MCF 10A (cell line): ENCODE measurements at regions not wholly inside any gene's neighbourhood (a gene's known extent, or its start where the extent isn't known, plus 50 kb on each side); places are given as distances from the start of the nearest gene placed in this dataset.

ENCODE experiments used
- BruUV-seq: library from RNA; stranded (reverse); fragments of 400-500 nt; replicated peaks from 2 replicates; lab custom pipeline; 2021; lab: Mats Ljungman, UMichigan
- CTCF ChIA-PET: fragments of 300-600 bp; sonication (Branson Sonifier 250); formaldehyde crosslinking; extraction: SDS; loops from one replicate; lab custom pipeline; 2021; ENCODE audit warnings: antibody characterized with exemption, inconsistent platforms; lab: Yijun Ruan, JAX
- POLR2A ChIA-PET: fragments of 300-600, 350-650 bp; sonication (Branson Sonifier 250); formaldehyde crosslinking; extraction: SDS; loops from one replicate; lab custom pipeline; 2020; ENCODE audit warnings: antibody characterized with exemption, inconsistent platforms; lab: Yijun Ruan, JAX
- DNase-seq: peaks from one replicate; pipeline ENCODE4 v3.0.0-alpha.2; 2018; ENCODE audit not compliant: unreplicated experiment
- H3K27ac Mint-ChIP-seq: one replicate; pipeline ENCODE4 v1.8.0; 2022; ENCODE audit warnings: mild to moderate bottlenecking, low read depth, mixed read lengths; ENCODE audit not compliant: unreplicated experiment
- H3K27me3 Mint-ChIP-seq: one replicate; pipeline ENCODE4 v1.8.0; 2022; ENCODE audit warnings: mixed read lengths; ENCODE audit not compliant: insufficient read depth, unreplicated experiment
- H3K36me3 Mint-ChIP-seq: one replicate; pipeline ENCODE4 v1.8.0; 2022; ENCODE audit warnings: mild to moderate bottlenecking, moderate library complexity, mixed read lengths; ENCODE audit not compliant: insufficient read depth, unreplicated experiment
- H3K4me1 Mint-ChIP-seq: one replicate; pipeline ENCODE4 v1.8.0; 2022; ENCODE audit warnings: mixed read lengths; ENCODE audit not compliant: insufficient read depth, unreplicated experiment
- H3K4me3 Mint-ChIP-seq: one replicate; pipeline ENCODE4 v1.8.0; 2022; ENCODE audit warnings: mild to moderate bottlenecking, moderate library complexity, mixed read lengths; ENCODE audit not compliant: unreplicated experiment
- H3K9me3 Mint-ChIP-seq: one replicate; pipeline ENCODE4 v1.8.0; 2022; ENCODE audit warnings: mixed read lengths; ENCODE audit not compliant: unreplicated experiment
- CTCF ChIP-seq: fragments of 200-600 bp; IDR thresholded peaks from one replicate; pipeline ENCODE4 v1.8.0; 2022; ENCODE audit warnings: antibody characterized with exemption, mild to moderate bottlenecking; ENCODE audit not compliant: unreplicated experiment
- intact Hi-C: fragments of 100-400 bp; cut with micrococcal nuclease; formaldehyde crosslinking; loops from 2 replicates; pipeline ENCODE4 v1.14.1; 2022

DNA sequence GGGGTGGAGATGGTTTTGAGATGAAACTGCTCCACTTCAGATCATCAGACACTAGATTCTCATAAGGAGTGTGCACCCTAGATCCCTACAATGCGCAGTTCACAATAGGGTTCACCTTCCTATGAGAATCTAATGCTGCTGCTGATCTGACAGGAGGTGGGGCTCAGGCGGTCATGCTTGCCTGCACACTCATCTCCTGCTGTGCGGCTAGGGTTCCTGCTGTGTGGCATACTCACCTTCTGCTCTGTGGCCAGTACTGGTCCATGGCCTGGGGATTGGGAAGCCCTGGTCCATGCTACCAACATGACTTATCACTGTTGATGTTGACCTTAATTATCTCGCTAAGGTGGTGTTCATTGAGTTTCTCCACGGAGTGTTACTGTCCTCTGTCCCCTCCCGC is 144.5 kb downstream of the NAV1 start:
- Mint-ChIP-seq H3K27me3 (no peaks in the 10 kb centered on the region), H3K27ac (no peak overlapping the region), H3K9me3 (no peaks in the 10 kb centered on the region), H3K4me1 (peaks cover 13% of the 10 kb centered on the region), H3K4me3 (no peak overlapping the region), H3K36me3 (no peaks in the 10 kb centered on the region)
- no peak for DNase-seq
- ChIA-PET POLR2A (no interaction called here), CTCF (interaction anchor here (0.6 to 0.8 kb wide), 3 partner anchors 16 to 20 kb away, joined by 3 to 4 read pairs (median 3); no protein-coding TSS in a partner anchor)
- BruUV-seq, result no TSS peak
- no peak for TF ChIP-seq CTCF
- intact Hi-C loops, result no loop called here

DNA sequence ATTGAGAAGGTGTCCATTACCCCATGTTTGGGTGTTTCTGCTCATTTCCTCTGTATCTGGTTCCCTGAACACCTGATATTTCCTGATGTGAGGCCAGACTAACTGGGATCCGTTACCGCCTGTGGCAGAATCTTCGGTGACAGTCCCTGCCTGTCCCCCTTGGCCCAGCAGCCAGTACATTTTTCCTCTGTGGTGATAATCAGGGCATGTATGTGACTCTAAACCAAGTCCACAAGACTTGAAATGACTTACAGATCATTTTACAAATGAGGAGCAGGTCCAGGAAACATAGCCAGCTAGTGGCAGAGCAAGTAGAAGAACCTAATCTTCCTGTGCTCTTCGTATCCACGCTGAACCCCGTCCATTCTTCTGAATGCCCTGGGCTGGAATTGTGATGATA is 143.5 kb upstream of the IPO9 start:
- POLR2A ChIA-PET, result interaction anchor here (0.7 to 1.6 kb wide), 3 partner anchors 51 to 92 kb away, joined by 3 read pairs; no protein-coding TSS in a partner anchor
- Mint-ChIP-seq H3K36me3 (no peaks in the 10 kb centered on the region), H3K27me3 (no peaks in the 10 kb centered on the region), H3K9me3 (no peaks in the 10 kb centered on the region), H3K4me3 (no peak overlapping the region), H3K4me1 (peaks cover 13% of the 10 kb centered on the region), H3K27ac (no peak overlapping the region)
- no TSS peak for BruUV-seq
- no peak for TF ChIP-seq CTCF
- CTCF ChIA-PET, result interaction anchor here (1.0 to 3.8 kb wide), 3 partner anchors 18 to 173 kb away, joined by 3 to 23 read pairs (median 6); no protein-coding TSS in a partner anchor
- intact Hi-C loops, result no loop called here
- no peak for DNase-seq

DNA sequence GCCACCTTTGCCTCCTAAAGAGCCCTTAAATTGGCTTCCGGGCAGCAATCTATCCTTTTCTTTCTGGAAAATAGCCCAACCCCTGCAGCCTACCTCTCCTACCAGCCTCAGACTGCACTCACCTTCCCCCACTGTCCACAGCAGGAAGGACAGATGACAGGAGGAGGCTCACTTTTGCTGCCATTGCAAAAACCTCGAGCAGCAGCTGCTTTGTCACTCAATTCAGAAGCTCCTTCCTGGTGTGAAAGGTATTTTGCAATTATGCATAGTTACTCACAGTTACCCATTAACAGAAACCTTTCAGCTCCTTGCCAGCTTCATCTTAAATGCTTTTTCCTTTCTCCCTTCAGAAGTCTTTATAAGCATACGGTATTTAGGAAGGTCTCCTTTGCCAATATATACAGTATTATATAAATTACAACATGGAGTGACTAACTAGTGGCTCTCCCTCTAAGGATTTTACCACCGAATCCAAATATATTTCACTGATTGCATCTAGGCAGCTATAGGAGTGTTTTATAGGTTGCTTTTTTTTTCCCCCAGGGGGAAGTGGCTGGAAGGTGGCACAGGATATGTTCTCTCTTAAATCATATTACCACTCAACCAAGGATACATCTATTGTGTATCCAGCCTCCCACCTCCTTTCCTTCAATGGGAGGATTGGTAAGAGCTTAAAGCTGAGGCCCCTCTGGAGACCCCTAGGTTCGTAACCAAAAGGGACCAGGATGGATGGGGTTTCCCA is 142.1 kb upstream of the IPO9 start:
- Mint-ChIP-seq H3K27me3 (no peaks in the 10 kb centered on the region), H3K4me1 (peaks cover 13% of the 10 kb centered on the region), H3K9me3 (no peaks in the 10 kb centered on the region), H3K4me3 (no peak overlapping the region), H3K36me3 (no peaks in the 10 kb centered on the region), H3K27ac (peak overlapping the region; percentile 17)
- no peak for TF ChIP-seq CTCF
- CTCF ChIA-PET, result interaction anchor here (1.0 to 3.9 kb wide), 6 partner anchors 17 to 157 kb away, joined by 3 to 23 read pairs (median 6); no protein-coding TSS in a partner anchor
- intact Hi-C loops, result no loop called here
- POLR2A ChIA-PET, result interaction anchor here (0.7 to 1.6 kb wide), 10 partner anchors 9 to 156 kb away, joined by 3 to 11 read pairs (median 3); no protein-coding TSS in a partner anchor
- no TSS peak for BruUV-seq
- DNase-seq, result peak; percentile 64

DNA sequence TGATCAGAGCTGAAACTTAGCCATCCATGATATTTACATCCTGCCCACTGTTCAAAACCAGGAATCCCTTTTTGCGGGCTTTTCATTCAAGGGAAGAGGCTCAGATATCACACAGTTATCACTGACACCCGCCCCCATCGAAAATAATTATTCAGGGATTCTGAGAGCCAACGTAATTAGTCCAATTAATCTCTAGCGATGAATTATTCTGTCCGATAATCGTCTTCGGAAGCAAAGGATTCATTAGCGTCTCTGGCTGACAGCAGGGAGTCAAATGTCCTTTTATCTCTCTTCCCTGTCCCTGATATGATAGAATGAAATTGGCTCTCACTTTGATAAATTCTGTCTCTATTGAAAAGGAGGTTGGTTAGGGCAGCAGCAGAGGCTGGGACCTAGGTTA is 140.4 kb upstream of the IPO9 start:
- TF ChIP-seq CTCF, result no peak
- ChIA-PET CTCF (interaction anchor here (3.8 to 3.9 kb wide), 2 partner anchors 15 to 128 kb away, joined by 23 read pairs; no protein-coding TSS in a partner anchor), POLR2A (no interaction called here)
- no peak overlapping the region for H3K27ac Mint-ChIP-seq
- DNase-seq, result no peak
- H3K4me1 Mint-ChIP-seq, result peaks cover 13% of the 10 kb centered on the region
- no TSS peak for BruUV-seq
- no peaks in the 10 kb centered on the region for H3K27me3 Mint-ChIP-seq
- H3K9me3 Mint-ChIP-seq, result no peaks in the 10 kb centered on the region
- no peak overlapping the region for H3K4me3 Mint-ChIP-seq
- H3K36me3 Mint-ChIP-seq, result no peaks in the 10 kb centered on the region
- intact Hi-C loops, result no loop called here
